Osteoblast (primary cell): ENCODE measurements at regions not wholly inside any gene's neighbourhood (a gene's known extent, or its start where the extent isn't known, plus 50 kb on each side); places are given as distances from the start of the nearest gene placed in this dataset.

Experiments used
- DNase-seq: peaks from one replicate; pipeline ENCODE4 v3.0.0; 2011; ENCODE audit warnings: low spot score, mixed read lengths; ENCODE audit not compliant: insufficient read length; ENCODE audit errors: missing footprints
- H2AFZ ChIP-seq: 2 replicates; pipeline ENCODE4 v1.6.0; 2011; ENCODE audit warnings: mild to moderate bottlenecking, low read length
- H3K27ac ChIP-seq: 2 replicates; pipeline ENCODE4 v1.5.1; 2011; ENCODE audit warnings: mild to moderate bottlenecking, low read depth, low read length, moderate library complexity
- H3K27me3 ChIP-seq: 2 replicates; pipeline ENCODE4 v1.6.0; 2012; ENCODE audit warnings: mild to moderate bottlenecking, control low read depth, inconsistent platforms, low read length, moderate library complexity; ENCODE audit not compliant: insufficient read depth
- H3K36me3 ChIP-seq: 2 replicates; pipeline ENCODE4 v1.5.1; 2011; ENCODE audit warnings: mild to moderate bottlenecking, low read length, control low read depth, moderate library complexity; ENCODE audit not compliant: insufficient read depth
- H3K4me1 ChIP-seq: 2 replicates; pipeline ENCODE4 v1.5.1; 2011; ENCODE audit warnings: mild to moderate bottlenecking, low read length, control low read depth, moderate library complexity; ENCODE audit not compliant: insufficient read depth
- H3K4me2 ChIP-seq: 2 replicates; pipeline ENCODE4 v1.6.0; 2011; ENCODE audit warnings: mild to moderate bottlenecking, low read length; ENCODE audit not compliant: insufficient read depth
- H3K4me3 ChIP-seq: fragments of 200-600 bp; sonication (generic); 3 replicates; pipeline ENCODE4 v1.5.1; 2012; ENCODE audit warnings: mild to moderate bottlenecking, low read length, inconsistent platforms; ENCODE audit not compliant: insufficient read depth
- H3K79me2 ChIP-seq: 2 replicates; pipeline ENCODE4 v1.6.0; 2012; ENCODE audit warnings: mild to moderate bottlenecking, low read length, control low read depth, inconsistent platforms; ENCODE audit not compliant: insufficient read depth
- H3K9me3 ChIP-seq: 2 replicates; pipeline ENCODE4 v1.5.1; 2011; ENCODE audit warnings: low read depth, low read length, control low read depth
- H4K20me1 ChIP-seq: 2 replicates; pipeline ENCODE4 v1.6.0; 2012; ENCODE audit warnings: mild to moderate bottlenecking, low read length, control low read depth; ENCODE audit not compliant: insufficient read depth
- TF ChIP-seq, protein P1 (sequence below): IDR thresholded peaks from 2 replicates; pipeline ENCODE4 v1.5.1; 2011; ENCODE audit warnings: mild to moderate bottlenecking, low read depth, low read length, moderate library complexity; ENCODE audit errors: extremely low read depth

DNA sequence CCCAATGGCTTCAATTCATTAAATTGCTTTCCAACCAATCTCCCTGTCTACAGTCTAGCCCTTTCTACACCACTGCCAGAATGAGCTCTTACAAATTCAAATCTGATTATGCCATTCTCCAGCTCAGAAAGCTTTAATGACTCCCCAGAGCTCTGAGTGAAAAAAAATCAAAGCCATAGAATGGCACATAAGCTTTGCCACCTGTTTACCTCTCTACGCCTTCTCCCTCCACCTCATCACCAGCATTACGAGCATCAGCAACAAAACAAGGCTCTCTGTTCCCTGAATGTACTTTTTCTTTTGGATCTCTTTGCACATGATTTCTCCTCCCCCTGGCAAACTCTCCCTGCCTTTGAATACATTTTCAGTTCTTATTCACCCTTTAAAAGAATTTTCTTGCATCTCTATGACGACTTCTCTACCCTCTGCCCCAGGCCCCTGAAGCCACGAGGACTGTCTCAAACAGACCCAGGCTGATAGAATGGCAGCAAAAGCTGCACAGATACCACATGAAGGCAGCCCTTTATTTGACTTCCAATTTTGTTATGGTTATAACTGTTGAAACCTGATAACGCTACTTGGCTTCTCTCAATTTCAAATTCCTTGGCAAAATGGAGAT, 516.0 kb downstream of the PCDH7 start:
- H3K4me3 ChIP-seq, result no peak overlapping the region
- H3K36me3 ChIP-seq, result no peaks in the 10 kb centered on the region
- H3K4me2 ChIP-seq, result no peak overlapping the region
- no peak overlapping the region for H2AFZ ChIP-seq
- no peaks in the 10 kb centered on the region for H3K79me2 ChIP-seq
- TF ChIP-seq, protein P1, sequence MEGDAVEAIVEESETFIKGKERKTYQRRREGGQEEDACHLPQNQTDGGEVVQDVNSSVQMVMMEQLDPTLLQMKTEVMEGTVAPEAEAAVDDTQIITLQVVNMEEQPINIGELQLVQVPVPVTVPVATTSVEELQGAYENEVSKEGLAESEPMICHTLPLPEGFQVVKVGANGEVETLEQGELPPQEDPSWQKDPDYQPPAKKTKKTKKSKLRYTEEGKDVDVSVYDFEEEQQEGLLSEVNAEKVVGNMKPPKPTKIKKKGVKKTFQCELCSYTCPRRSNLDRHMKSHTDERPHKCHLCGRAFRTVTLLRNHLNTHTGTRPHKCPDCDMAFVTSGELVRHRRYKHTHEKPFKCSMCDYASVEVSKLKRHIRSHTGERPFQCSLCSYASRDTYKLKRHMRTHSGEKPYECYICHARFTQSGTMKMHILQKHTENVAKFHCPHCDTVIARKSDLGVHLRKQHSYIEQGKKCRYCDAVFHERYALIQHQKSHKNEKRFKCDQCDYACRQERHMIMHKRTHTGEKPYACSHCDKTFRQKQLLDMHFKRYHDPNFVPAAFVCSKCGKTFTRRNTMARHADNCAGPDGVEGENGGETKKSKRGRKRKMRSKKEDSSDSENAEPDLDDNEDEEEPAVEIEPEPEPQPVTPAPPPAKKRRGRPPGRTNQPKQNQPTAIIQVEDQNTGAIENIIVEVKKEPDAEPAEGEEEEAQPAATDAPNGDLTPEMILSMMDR, result no peak
- H3K27me3 ChIP-seq, result no peaks in the 10 kb centered on the region
- DNase-seq, result no peak
- no peaks in the 10 kb centered on the region for H4K20me1 ChIP-seq
- H3K27ac ChIP-seq, result no peak overlapping the region
- no peaks in the 10 kb centered on the region for H3K9me3 ChIP-seq
- no peaks in the 10 kb centered on the region for H3K4me1 ChIP-seq

DNA sequence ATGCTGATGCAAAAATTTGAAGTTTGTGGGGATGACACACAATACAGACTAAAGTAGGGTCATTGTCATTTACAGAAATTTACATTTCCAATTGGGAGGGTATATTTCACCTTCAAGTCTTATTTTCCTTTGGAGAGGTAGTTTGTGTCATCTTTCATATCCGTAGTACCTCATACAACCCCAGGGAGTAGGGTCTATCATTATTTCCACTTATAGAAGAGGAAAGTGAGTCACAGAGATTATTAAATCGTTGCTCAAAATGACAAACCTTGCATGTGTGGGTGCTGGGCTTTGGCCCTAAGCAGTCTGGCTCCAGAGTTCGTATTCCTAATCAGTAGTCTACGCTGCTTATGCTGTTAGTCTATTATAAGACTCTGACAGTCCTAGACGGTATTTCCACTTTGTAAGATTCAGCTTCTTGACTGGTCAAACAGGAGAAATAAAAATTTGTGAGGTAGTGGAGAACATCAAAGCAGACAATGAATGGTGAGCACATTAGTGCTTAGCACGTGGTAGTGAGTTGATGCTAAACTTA, 516.5 kb downstream of the PCDH7 start:
- no peaks in the 10 kb centered on the region for H3K36me3 ChIP-seq
- no peak overlapping the region for H3K4me2 ChIP-seq
- no peak overlapping the region for H2AFZ ChIP-seq
- no peaks in the 10 kb centered on the region for H4K20me1 ChIP-seq
- no peak for DNase-seq
- no peaks in the 10 kb centered on the region for H3K79me2 ChIP-seq
- H3K4me3 ChIP-seq, result no peak overlapping the region
- H3K27ac ChIP-seq, result no peak overlapping the region
- no peaks in the 10 kb centered on the region for H3K27me3 ChIP-seq
- TF ChIP-seq, protein P1, result no peak
- H3K4me1 ChIP-seq, result no peaks in the 10 kb centered on the region
- no peaks in the 10 kb centered on the region for H3K9me3 ChIP-seq

DNA sequence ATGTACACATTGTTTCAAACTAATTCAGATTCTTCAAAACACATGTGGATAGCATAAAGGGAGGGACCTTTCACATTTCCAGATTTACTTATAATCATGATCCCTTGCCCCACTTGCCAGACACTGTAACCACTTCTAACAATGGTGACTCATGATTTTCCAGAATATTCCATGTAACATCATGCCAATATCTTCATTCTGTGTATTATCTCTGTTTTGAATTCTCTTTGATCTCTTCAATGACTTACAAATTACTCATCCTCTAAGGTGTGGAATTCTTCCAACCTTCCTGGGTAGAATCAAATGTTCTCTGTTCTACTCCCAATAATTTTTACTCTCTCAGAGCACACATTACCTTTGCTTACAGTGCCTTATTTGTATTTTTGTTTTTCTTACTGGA, 517.1 kb downstream of the PCDH7 start:
- Histone ChIP-seq H3K79me2 (no peaks in the 10 kb centered on the region), H3K27me3 (no peaks in the 10 kb centered on the region), H3K9me3 (no peaks in the 10 kb centered on the region), H3K27ac (no peak overlapping the region), H3K4me2 (no peak overlapping the region), H3K4me3 (no peak overlapping the region), H3K36me3 (no peaks in the 10 kb centered on the region), H2AFZ (no peak overlapping the region), H3K4me1 (no peaks in the 10 kb centered on the region), H4K20me1 (no peaks in the 10 kb centered on the region)
- no peak for DNase-seq
- TF ChIP-seq, protein P1, result no peak

DNA sequence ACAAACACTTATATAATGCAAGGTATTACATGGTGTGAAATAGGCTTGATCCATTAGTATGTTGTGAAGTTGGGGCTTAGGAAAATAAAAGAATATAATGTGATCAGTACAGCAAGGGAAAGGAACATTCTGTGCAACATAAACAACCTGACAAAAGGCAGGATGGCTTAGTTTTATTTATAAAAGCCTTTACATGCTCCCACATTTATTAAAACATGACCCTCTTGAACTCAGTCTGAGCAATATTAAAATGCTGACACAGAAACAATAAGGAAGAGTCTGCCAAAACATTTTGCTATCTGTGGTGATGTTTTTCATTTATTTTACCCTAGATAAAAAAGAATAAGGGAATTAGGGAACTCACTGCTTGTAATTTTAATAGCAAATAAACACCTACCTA, 519.7 kb downstream of the PCDH7 start:
- Histone ChIP-seq H3K4me1 (no peaks in the 10 kb centered on the region), H3K79me2 (no peaks in the 10 kb centered on the region), H2AFZ (no peak overlapping the region), H3K27me3 (no peaks in the 10 kb centered on the region), H3K27ac (no peak overlapping the region), H3K4me2 (no peak overlapping the region), H3K36me3 (no peaks in the 10 kb centered on the region), H3K9me3 (peaks cover 4% of the 10 kb centered on the region), H4K20me1 (no peaks in the 10 kb centered on the region), H3K4me3 (no peak overlapping the region)
- DNase-seq, result no peak
- TF ChIP-seq, protein P1, result no peak
